ENCODE measurements at regions not wholly inside any gene's neighbourhood (a gene's known extent, or its start where the extent isn't known, plus 50 kb on each side); places are given as distances from the start of the nearest gene placed in this dataset.

- peak; percentile 34 for DNase-seq (ENCODE audit: low spot score)
These were observed 105.3 kb downstream of the SLC6A15 start for GRCh38 chr12:84807249-84807648.

GRCh38 chr12:84805474-84805858, 107.1 kb downstream of the SLC6A15 start:
- no peak for DNase-seq (ENCODE audit: low spot score)

GRCh38 chr12:84804691-84805473, 107.7 kb downstream of the SLC6A15 start:
- no peak for DNase-seq (ENCODE audit: low spot score)

GRCh38 chr12:84803661-84804060, 108.9 kb downstream of the SLC6A15 start:
- no peak for DNase-seq (ENCODE audit: low spot score)

- DNase-seq (ENCODE audit: low spot score), result no peak
These were observed 110.4 kb downstream of the SLC6A15 start for GRCh38 chr12:84802161-84802560.

GRCh38 chr12:84793558-84794367, 118.8 kb downstream of the SLC6A15 start:
- DNase-seq (ENCODE audit: low spot score), result peak; percentile 28

- no peak for DNase-seq (ENCODE audit: low spot score)
These were observed 121.2 kb downstream of the SLC6A15 start for GRCh38 chr12:84791444-84791843.

GRCh38 chr12:84789184-84789583, 123.4 kb downstream of the SLC6A15 start:
- no peak for DNase-seq (ENCODE audit: low spot score)

GRCh38 chr12:84787253-84787652, 125.3 kb downstream of the SLC6A15 start:
- no peak for DNase-seq (ENCODE audit: low spot score)

- DNase-seq (ENCODE audit: low spot score), result no peak
These were observed 126.0 kb downstream of the SLC6A15 start for GRCh38 chr12:84786622-84787021.

- DNase-seq (ENCODE audit: low spot score), result no peak
These were observed 126.6 kb downstream of the SLC6A15 start for GRCh38 chr12:84785951-84786350.

GRCh38 chr12:84785281-84785680, 127.3 kb downstream of the SLC6A15 start:
- DNase-seq (ENCODE audit: low spot score), result no peak

- no peak for DNase-seq (ENCODE audit: low spot score)
These were observed 133.4 kb downstream of the SLC6A15 start for GRCh38 chr12:84779169-84779568.

- peak; percentile 43 for DNase-seq (ENCODE audit: low spot score)
These were observed 140.3 kb downstream of the SLC6A15 start for GRCh38 chr12:84772281-84772680.

- no peak for DNase-seq (ENCODE audit: low spot score)
These were observed 145.5 kb downstream of the SLC6A15 start for GRCh38 chr12:84767079-84767478.

GRCh38 chr12:84766375-84766774, 146.2 kb downstream of the SLC6A15 start:
- DNase-seq (ENCODE audit: low spot score), result no peak

- DNase-seq (ENCODE audit: low spot score), result no peak
These were observed 148.6 kb downstream of the SLC6A15 start for GRCh38 chr12:84764001-84764400.

GRCh38 chr12:84763107-84763506, 149.5 kb downstream of the SLC6A15 start:
- peak; percentile 84 for DNase-seq (ENCODE audit: low spot score)

GRCh38 chr12:84760091-84760865, 152.3 kb downstream of the SLC6A15 start:
- no peak for DNase-seq (ENCODE audit: low spot score)

- peak; percentile 55 for DNase-seq (ENCODE audit: low spot score)
These were observed 154.6 kb downstream of the SLC6A15 start for GRCh38 chr12:84757978-84758377.

- peak; percentile 78 for DNase-seq (ENCODE audit: low spot score)
These were observed 155.6 kb downstream of the SLC6A15 start for GRCh38 chr12:84756961-84757360.

- no peak for DNase-seq (ENCODE audit: low spot score)
These were observed 167.5 kb downstream of the SLC6A15 start for GRCh38 chr12:84745127-84745526.
